ENCODE measurements at regions not wholly inside any gene's neighbourhood (a gene's known extent, or its start where the extent isn't known, plus 50 kb on each side); places are given as distances from the start of the nearest gene placed in this dataset.
"Not testable (repeated sequence)": the region's sequence is repeated elsewhere in the genome, so short reads cannot be mapped to it uniquely, and the experiment has no call there.

DNA sequence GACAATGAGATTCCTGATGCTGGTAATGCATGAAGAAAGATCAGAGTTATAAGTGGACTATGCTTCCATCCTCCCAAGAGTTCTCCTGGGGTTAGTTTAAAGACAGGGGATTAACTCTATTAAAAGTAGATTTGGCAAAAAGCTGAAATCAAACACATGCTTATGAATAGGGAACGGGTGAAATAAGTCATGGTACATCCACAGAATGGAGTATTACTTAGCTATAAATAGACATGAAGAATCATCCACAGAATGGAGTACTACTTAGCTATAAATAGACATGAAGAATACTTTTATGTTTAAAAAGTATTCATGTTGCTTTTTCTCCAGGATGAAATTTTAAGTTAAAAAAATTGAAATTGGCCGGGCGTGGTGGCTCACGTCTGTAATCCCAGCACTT is 596.4 kb upstream of the B3GAT1 start:
- no peak for DNase-seq (ENCODE audit: low read depth, low spot score)
- ChIA-PET CTCF (no interaction called here), POLR2A (no interaction called here)
- TF ChIP-seq, protein P1, sequence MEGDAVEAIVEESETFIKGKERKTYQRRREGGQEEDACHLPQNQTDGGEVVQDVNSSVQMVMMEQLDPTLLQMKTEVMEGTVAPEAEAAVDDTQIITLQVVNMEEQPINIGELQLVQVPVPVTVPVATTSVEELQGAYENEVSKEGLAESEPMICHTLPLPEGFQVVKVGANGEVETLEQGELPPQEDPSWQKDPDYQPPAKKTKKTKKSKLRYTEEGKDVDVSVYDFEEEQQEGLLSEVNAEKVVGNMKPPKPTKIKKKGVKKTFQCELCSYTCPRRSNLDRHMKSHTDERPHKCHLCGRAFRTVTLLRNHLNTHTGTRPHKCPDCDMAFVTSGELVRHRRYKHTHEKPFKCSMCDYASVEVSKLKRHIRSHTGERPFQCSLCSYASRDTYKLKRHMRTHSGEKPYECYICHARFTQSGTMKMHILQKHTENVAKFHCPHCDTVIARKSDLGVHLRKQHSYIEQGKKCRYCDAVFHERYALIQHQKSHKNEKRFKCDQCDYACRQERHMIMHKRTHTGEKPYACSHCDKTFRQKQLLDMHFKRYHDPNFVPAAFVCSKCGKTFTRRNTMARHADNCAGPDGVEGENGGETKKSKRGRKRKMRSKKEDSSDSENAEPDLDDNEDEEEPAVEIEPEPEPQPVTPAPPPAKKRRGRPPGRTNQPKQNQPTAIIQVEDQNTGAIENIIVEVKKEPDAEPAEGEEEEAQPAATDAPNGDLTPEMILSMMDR (IDR thresholded peaks at IDR 0.05; ENCODE audit: insufficient read depth, low read length, missing control alignments): no peak
- no peak overlapping the region for H3K4me3 ChIP-seq (ENCODE audit: low read depth, low read length)

DNA sequence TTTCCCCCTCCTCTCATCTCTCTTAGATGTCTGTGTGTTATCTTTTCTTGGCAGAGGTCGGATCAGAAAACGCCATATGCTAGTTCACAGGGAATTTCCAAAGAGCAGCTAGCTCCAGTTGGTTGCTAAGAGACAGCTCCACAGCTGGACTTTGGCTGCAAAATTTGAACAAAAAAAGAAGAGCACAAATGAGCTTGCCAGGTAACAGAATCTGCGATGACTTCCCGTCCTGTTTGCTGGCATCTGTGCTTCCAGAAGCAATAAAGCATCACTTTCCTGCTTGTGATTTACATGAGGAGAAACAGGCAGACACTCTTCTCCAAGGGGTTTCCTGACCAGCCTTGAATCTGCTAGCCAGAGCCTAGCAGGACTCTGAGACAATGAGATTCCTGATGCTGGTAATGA is 596.0 kb upstream of the B3GAT1 start:
- no peak overlapping the region for H3K4me3 ChIP-seq (ENCODE audit: low read depth, low read length)
- TF ChIP-seq, protein P1 (IDR thresholded peaks at IDR 0.05; ENCODE audit: insufficient read depth, low read length, missing control alignments): no peak
- DNase-seq (ENCODE audit: low read depth, low spot score): no peak
- ChIA-PET POLR2A (no interaction called here), CTCF (no interaction called here)

DNA sequence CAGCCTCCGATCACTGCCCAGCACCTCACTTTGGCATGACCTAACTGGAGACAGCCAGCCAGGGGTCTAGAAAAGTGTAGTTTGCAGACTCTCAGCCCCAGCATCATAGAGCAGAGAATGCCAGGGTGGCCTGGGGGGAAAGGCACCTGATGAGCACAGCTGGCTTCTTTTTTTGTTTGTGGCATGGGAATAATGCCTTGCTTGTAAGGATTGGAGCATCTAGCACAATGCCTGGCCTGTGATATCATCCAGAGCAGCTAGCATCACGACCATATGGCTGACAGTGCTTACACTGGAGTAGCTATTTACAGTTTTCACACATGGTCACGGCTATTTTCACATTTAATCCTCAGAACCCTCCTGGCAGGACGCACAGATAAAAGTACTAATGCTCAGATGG is 594.8 kb upstream of the B3GAT1 start:
- TF ChIP-seq, protein P1 (IDR thresholded peaks at IDR 0.05; ENCODE audit: insufficient read depth, low read length, missing control alignments): no peak
- H3K4me3 ChIP-seq (ENCODE audit: low read depth, low read length): no peak overlapping the region
- ChIA-PET CTCF (no interaction called here), POLR2A (no interaction called here)
- DNase-seq (ENCODE audit: low read depth, low spot score): no peak

DNA sequence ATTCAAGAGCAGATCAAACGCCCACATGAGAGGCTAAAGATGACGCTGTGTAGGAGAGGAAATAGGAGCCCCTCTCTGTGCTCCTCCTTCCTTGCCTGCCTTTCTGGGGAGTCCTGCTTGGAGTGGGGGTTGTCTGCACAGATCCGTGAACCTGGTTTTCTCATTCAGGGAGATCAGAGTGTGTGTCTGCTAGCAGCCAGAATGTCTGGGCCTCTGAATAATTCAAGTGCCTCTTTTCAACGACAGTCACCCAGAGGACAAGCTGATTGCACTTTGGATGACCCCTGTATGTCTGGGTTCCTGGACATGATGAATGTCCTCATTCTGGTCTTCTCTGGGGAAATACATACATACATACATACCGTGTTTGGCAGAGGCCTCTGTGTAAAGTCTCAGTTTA is 592.5 kb upstream of the B3GAT1 start:
- no peak overlapping the region for H3K4me3 ChIP-seq (ENCODE audit: low read depth, low read length)
- ChIA-PET POLR2A (no interaction called here), CTCF (no interaction called here)
- TF ChIP-seq, protein P1 (IDR thresholded peaks at IDR 0.05; ENCODE audit: insufficient read depth, low read length, missing control alignments): no peak
- no peak for DNase-seq (ENCODE audit: low read depth, low spot score)

DNA sequence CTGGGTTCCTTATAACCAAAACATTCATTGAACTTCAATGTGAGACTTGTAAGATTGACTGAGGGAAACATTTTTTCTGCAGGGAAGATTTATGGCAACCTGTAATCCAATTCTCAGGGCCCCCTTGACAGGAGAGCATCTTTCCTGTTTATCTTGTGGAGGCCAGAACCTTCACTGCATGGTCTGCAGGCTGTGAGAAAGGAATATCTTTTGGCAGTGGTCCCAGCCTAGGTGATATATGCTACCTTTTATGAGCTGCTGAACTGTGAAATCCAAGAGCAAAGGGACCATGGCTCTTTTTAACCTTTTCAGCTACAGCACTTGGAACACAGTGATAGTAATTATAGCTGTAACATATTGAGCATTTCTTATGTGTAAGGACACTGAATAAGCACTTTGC is 590.2 kb upstream of the B3GAT1 start:
- POLR2A ChIA-PET: no interaction called here
- TF ChIP-seq, protein P1 (IDR thresholded peaks at IDR 0.05; ENCODE audit: insufficient read depth, low read length, missing control alignments): no peak
- H3K4me3 ChIP-seq (ENCODE audit: low read depth, low read length): no peak overlapping the region
- CTCF ChIA-PET: no interaction called here
- no peak for DNase-seq (ENCODE audit: low read depth, low spot score)

DNA sequence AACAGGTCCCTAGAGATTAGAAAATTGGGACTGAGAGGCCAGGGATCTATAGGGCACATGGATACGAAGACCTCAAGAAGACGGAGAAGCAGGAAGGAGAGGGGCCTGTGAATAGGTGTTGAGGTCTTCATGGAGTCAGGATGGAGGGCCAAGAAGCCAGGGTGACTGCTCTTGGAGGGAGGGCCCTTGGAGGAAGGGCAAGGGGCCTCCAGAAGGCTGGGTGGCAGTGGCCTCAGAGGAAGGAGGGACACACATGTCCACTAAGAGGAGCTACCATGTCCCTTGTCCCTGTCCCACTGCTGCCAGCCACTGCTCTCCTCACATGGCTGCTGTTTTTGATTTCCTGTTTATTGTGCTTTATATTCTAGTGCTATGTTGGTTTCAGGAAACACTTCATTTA is 589.5 kb upstream of the B3GAT1 start:
- CTCF ChIA-PET: no interaction called here
- POLR2A ChIA-PET: no interaction called here
- H3K4me3 ChIP-seq (ENCODE audit: low read depth, low read length): no peak overlapping the region
- TF ChIP-seq, protein P1 (IDR thresholded peaks at IDR 0.05; ENCODE audit: insufficient read depth, low read length, missing control alignments): no peak
- no peak for DNase-seq (ENCODE audit: low read depth, low spot score)

DNA sequence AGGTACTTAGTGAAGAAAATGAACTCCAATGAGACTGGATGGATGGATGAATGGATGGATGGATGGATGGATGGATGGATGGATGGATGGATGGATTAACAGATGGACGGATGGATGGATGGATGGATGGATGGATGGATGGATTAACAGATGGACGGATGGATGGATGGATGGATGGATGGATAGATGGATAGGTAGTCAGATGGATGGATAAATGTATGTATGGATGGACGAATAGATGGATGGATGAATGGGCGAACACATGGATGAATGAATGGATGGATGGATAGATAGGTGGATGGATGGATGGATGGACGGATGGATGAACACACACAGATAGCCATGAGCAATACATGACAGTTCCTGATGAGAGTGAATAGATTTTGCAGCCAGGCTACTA is 589.0 kb upstream of the B3GAT1 start:
- POLR2A ChIA-PET; H3K4me3 ChIP-seq (ENCODE audit: low read depth, low read length); DNase-seq (ENCODE audit: low read depth, low spot score); CTCF ChIA-PET: not testable (repeated sequence)

All from AG04449 (cell line).